Loucy (cell line): ENCODE measurements at regions not wholly inside any gene's neighbourhood (a gene's known extent, or its start where the extent isn't known, plus 50 kb on each side); places are given as distances from the start of the nearest gene placed in this dataset.

Experiments
- H2AFZ ChIP-seq: fragments of 200-600 bp; sonication (generic); 2 replicates; pipeline ENCODE4 v1.6.0; 2016; ENCODE audit warnings: antibody characterized with exemption, mild to moderate bottlenecking, low read length, moderate library complexity
- H3F3A ChIP-seq: fragments of 200-600 bp; 2 replicates; pipeline ENCODE4 v1.6.0; 2016; ENCODE audit warnings: antibody characterized with exemption, low read depth, mild to moderate bottlenecking
- H3K27me3 ChIP-seq: fragments of 200-600 bp; sonication (generic); 2 replicates; pipeline ENCODE4 v1.6.1; 2014; ENCODE audit warnings: low read length, mild to moderate bottlenecking; ENCODE audit not compliant: insufficient read depth, poor library complexity, severe bottlenecking
- H3K36me3 ChIP-seq: fragments of 200-600 bp; sonication (generic); 2 replicates; pipeline ENCODE4 v1.6.1; 2016; ENCODE audit warnings: low read length; ENCODE audit not compliant: insufficient read depth
- H3K4me1 ChIP-seq: fragments of 200-600 bp; sonication (generic); 2 replicates; pipeline ENCODE4 v1.5.1; 2014; ENCODE audit warnings: low read length, mild to moderate bottlenecking; ENCODE audit not compliant: insufficient read depth, poor library complexity, severe bottlenecking
- H3K4me2 ChIP-seq: fragments of 200-600 bp; sonication (generic); 2 replicates; pipeline ENCODE4 v1.6.0; 2014; ENCODE audit warnings: antibody characterized with exemption, low read length, low read depth, mild to moderate bottlenecking; ENCODE audit not compliant: poor library complexity, severe bottlenecking
- H3K4me3 ChIP-seq: fragments of 200-600 bp; sonication (generic); 2 replicates; pipeline ENCODE4 v1.5.1; 2014; ENCODE audit warnings: low read length, mild to moderate bottlenecking, mixed read lengths; ENCODE audit not compliant: poor library complexity, severe bottlenecking
- H3K79me2 ChIP-seq: fragments of 200-600 bp; sonication (generic); 2 replicates; pipeline ENCODE4 v1.6.1; 2014; ENCODE audit warnings: low read length; ENCODE audit not compliant: insufficient read depth
- H3K9ac ChIP-seq: fragments of 200-600 bp; sonication (generic); 2 replicates; pipeline ENCODE4 v1.6.0; 2014; ENCODE audit warnings: mild to moderate bottlenecking, low read depth, low read length, moderate library complexity; ENCODE audit not compliant: poor library complexity, severe bottlenecking
- H3K9me2 ChIP-seq: fragments of 200-600 bp; sonication (generic); replicated peaks from 2 replicates; pipeline ENCODE4 v1.6.1; 2016; ENCODE audit warnings: low read depth, low read length, mixed read lengths
- H3K9me3 ChIP-seq: fragments of 200-600 bp; sonication (generic); 2 replicates; pipeline ENCODE4 v1.6.1; 2014; ENCODE audit warnings: mild to moderate bottlenecking, antibody characterized with exemption, low read length, low read depth; ENCODE audit not compliant: insufficient read depth
- H4K20me1 ChIP-seq: fragments of 200-600 bp; sonication (generic); 2 replicates; pipeline ENCODE4 v1.6.0; 2014; ENCODE audit warnings: antibody characterized with exemption, low read length, mild to moderate bottlenecking; ENCODE audit not compliant: insufficient read depth, poor library complexity, severe bottlenecking
- EZH2phosphoT487 ChIP-seq: fragments of 200-600 bp; IDR thresholded peaks from 2 replicates; pipeline ENCODE4 v1.6.1; 2018; ENCODE audit warnings: antibody characterized with exemption, mild to moderate bottlenecking, moderate library complexity, borderline replicate concordance
- TF ChIP-seq, protein P1 (sequence below): fragments of 200-600 bp; sonication (generic); conservative IDR thresholded peaks from 2 replicates; pipeline ENCODE4 v1.5.1; 2014; ENCODE audit warnings: mild to moderate bottlenecking, antibody characterized with exemption, low read length

DNA sequence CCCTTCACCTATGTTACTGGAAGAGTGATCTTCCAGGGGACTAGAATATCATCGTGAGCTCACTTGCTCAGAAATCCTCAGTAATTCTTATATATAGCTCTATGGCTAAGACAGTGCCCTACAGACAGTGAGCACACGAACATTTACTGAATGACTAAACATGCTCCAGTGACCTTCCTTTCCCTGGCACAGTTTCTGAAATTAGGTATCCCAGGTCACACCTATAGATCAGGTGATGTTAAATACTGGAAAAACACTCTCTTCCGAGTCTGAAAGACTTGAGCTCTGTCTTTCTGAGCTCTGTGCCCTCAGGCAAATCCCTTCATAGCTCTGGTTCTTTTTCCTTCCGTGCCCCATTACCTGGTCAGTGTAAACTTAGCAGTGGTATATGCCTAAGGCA lies 239.4 kb upstream of the LRIG1 start:
- Histone ChIP-seq H3K4me2 (no peak overlapping the region), H3K36me3 (no peaks in the 10 kb centered on the region), H3K9me2 (no peaks in the 10 kb centered on the region), H3K79me2 (no peaks in the 10 kb centered on the region), H3K27me3 (no peaks in the 10 kb centered on the region), H3K4me1 (no peaks in the 10 kb centered on the region), H3F3A (no peaks in the 10 kb centered on the region), H3K9ac (no peak overlapping the region), H4K20me1 (no peaks in the 10 kb centered on the region), H2AFZ (no peak overlapping the region), H3K4me3 (no peak overlapping the region), H3K9me3 (no peaks in the 10 kb centered on the region)
- TF ChIP-seq EZH2phosphoT487: no peak
- TF ChIP-seq, protein P1, sequence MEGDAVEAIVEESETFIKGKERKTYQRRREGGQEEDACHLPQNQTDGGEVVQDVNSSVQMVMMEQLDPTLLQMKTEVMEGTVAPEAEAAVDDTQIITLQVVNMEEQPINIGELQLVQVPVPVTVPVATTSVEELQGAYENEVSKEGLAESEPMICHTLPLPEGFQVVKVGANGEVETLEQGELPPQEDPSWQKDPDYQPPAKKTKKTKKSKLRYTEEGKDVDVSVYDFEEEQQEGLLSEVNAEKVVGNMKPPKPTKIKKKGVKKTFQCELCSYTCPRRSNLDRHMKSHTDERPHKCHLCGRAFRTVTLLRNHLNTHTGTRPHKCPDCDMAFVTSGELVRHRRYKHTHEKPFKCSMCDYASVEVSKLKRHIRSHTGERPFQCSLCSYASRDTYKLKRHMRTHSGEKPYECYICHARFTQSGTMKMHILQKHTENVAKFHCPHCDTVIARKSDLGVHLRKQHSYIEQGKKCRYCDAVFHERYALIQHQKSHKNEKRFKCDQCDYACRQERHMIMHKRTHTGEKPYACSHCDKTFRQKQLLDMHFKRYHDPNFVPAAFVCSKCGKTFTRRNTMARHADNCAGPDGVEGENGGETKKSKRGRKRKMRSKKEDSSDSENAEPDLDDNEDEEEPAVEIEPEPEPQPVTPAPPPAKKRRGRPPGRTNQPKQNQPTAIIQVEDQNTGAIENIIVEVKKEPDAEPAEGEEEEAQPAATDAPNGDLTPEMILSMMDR: no peak

DNA sequence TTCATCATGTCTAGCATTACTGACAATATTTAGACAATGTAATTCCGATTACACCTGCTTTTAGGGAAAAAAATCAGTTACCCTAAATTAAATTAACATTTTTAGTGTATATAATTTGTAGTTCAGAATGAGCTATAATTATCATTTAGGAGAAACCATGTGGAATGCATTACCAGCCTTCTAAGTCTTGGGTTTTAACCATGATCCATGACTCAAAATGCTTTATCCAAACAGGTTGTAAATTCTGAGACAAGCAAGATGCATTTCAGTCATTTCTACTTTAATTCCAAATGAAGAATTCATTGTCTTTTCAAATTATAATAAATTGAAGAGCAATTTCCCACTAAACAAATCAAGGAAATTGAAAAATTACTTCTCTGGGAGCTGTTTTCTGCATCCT lies 243.7 kb upstream of the LRIG1 start:
- H3K4me3 ChIP-seq: no peak overlapping the region
- no peaks in the 10 kb centered on the region for H3K9me3 ChIP-seq
- no peak overlapping the region for H2AFZ ChIP-seq
- H3K4me2 ChIP-seq: no peak overlapping the region
- no peaks in the 10 kb centered on the region for H4K20me1 ChIP-seq
- H3K36me3 ChIP-seq: no peaks in the 10 kb centered on the region
- H3K79me2 ChIP-seq: no peaks in the 10 kb centered on the region
- TF ChIP-seq, protein P1: no peak
- TF ChIP-seq EZH2phosphoT487: no peak
- H3F3A ChIP-seq: no peaks in the 10 kb centered on the region
- no peaks in the 10 kb centered on the region for H3K4me1 ChIP-seq
- no peaks in the 10 kb centered on the region for H3K27me3 ChIP-seq
- H3K9me2 ChIP-seq: no peaks in the 10 kb centered on the region
- no peak overlapping the region for H3K9ac ChIP-seq

DNA sequence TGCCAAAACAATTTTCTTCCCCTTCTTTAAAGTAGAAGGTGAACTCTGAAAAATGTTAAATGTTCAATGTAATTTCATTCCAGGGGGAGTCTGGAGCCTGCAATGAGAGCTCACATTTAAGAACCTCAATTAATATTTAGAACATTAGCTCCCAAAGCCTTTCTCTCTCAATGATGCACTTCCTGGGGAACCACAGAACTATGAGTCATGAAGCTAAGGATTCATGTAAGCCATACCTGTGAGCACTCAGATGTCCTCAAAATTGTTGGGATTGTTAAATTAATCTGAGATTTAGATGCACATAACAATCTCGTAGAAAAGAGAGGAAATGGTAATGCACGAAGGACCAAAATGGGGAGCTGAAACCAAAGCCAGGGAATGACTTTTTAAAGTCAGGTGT lies 244.2 kb upstream of the LRIG1 start:
- H3F3A ChIP-seq: no peaks in the 10 kb centered on the region
- H3K79me2 ChIP-seq: no peaks in the 10 kb centered on the region
- H3K27me3 ChIP-seq: no peaks in the 10 kb centered on the region
- H2AFZ ChIP-seq: no peak overlapping the region
- no peaks in the 10 kb centered on the region for H3K36me3 ChIP-seq
- H3K4me3 ChIP-seq: no peak overlapping the region
- H4K20me1 ChIP-seq: no peaks in the 10 kb centered on the region
- no peaks in the 10 kb centered on the region for H3K4me1 ChIP-seq
- no peak overlapping the region for H3K4me2 ChIP-seq
- TF ChIP-seq, protein P1: no peak
- no peak for TF ChIP-seq EZH2phosphoT487
- no peaks in the 10 kb centered on the region for H3K9me2 ChIP-seq
- no peak overlapping the region for H3K9ac ChIP-seq
- no peaks in the 10 kb centered on the region for H3K9me3 ChIP-seq
